ENCODE measurements at regions not wholly inside any gene's neighbourhood (a gene's known extent, or its start where the extent isn't known, plus 50 kb on each side); places are given as distances from the start of the nearest gene placed in this dataset.

DNA sequence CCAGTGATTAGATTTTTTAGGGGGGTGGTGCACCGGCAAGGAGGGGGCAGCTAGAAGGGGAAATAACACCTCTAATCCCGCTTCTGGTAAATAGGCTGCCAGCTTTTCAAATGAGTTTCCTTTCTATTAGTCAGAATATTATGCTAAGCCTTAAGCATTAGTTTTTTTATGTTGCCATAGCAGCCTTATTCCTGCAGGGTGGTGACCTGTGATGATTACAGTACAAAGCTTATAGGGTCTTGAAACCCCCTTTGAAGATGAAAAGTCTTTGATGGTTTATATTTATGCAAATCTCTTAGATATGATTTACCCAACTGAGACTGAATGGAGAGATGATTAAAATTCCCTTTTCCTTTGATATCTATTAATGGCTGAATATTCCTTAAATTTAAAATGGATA is 109.8 kb downstream of the ZIC5 start:
- H3K23me2 ChIP-seq (ENCODE audit: low read depth, low read length) = no peaks in the 10 kb centered on the region
- no peaks in the 10 kb centered on the region for H3K27me3 ChIP-seq (replicated peaks in 1 of 4; ENCODE audit: control insufficient read depth in 3 of 4, extremely low read depth in 1 of 4, insufficient read depth in 3 of 4, low read length in 3 of 4)
- no peak overlapping the region for H2AK5ac ChIP-seq (ENCODE audit: low read depth, low read length)
- no peak overlapping the region for H2BK20ac ChIP-seq (ENCODE audit: low read length)
- no peaks in the 10 kb centered on the region for H4K20me1 ChIP-seq (replicated peaks in 1 of 2; ENCODE audit: control insufficient read depth in 1 of 2, insufficient read depth in 2 of 2, low read length in 2 of 2)
- H4K91ac ChIP-seq (replicated peaks; ENCODE audit: insufficient read length, low read length) = no peak overlapping the region
- H2BK5ac ChIP-seq (ENCODE audit: low read depth, low read length) = no peak overlapping the region
- no peak overlapping the region for H2BK15ac ChIP-seq (ENCODE audit: low read length)
- no peak overlapping the region for H4K8ac ChIP-seq (ENCODE audit: extremely low read depth, insufficient read depth, low read length)
- H3K14ac ChIP-seq (ENCODE audit: insufficient read length) = no peak overlapping the region
- no peaks in the 10 kb centered on the region for H3K79me2 ChIP-seq (ENCODE audit: control insufficient read depth in 1 of 2, insufficient read depth in 2 of 2, low read length in 2 of 2)
- no peak overlapping the region for H3K4ac ChIP-seq (replicated peaks; ENCODE audit: insufficient read length, low read depth, low read length)
- 87% methylated on average over 2 of the region's 2 CpGs; no CpG with 5 or more reads in 1 of the 2 experiments for WGBS, 2 experiments (ENCODE audit: extremely low coverage in 1 of 2, insufficient coverage in 1 of 2, insufficient read length in 1 of 2, insufficient replicate concordance in 2 of 2, low coverage in 1 of 2, low lambda C conversion rate in 2 of 2, missing lambda C conversion rate in 1 of 2)
- ChIA-PET CTCF (ENCODE audit: partially characterized antibody) (interaction anchor here (0.7 to 1.5 kb wide), 6 partner anchors 22 to 105 kb away, joined by 3 to 7 read pairs (median 3); no protein-coding TSS in a partner anchor), POLR2A (ENCODE audit: partially characterized antibody) (no interaction called here)
- H2AFZ ChIP-seq (ENCODE audit: low read length) = no peak overlapping the region
- H3K79me1 ChIP-seq (ENCODE audit: low read depth, low read length) = no peaks in the 10 kb centered on the region
- no peak overlapping the region for H3K27ac ChIP-seq (ENCODE audit: low read depth, low read length)
- TF ChIP-seq NANOG (IDR thresholded peaks at IDR 0.05; ENCODE audit: insufficient read depth, low read depth, low read length, poor library complexity, severe bottlenecking) (no peak), GTF2F1 (IDR thresholded peaks at IDR 0.05; ENCODE audit: borderline replicate concordance, low read depth, low read length) (no peak), SIRT6 (IDR thresholded peaks at IDR 0.05; ENCODE audit: low read length) (no peak), TBP (IDR thresholded peaks at IDR 0.05; ENCODE audit: low read depth, low read length) (no peak), ZNF274 (IDR thresholded peaks at IDR 0.05; ENCODE audit: borderline replicate concordance, extremely low read depth, low read length) (no peak), PHF8 (conservative IDR thresholded peaks at IDR 0.05; ENCODE audit: low read depth, low read length) (no peak), YY1 (IDR thresholded peaks at IDR 0.05; ENCODE audit: low read depth, low read length) (no peak), SP1 (IDR thresholded peaks at IDR 0.05; ENCODE audit: low read depth, low read length) (no peak), JUND (IDR thresholded peaks at IDR 0.05; ENCODE audit: low read length) (no peak), BACH1 (IDR thresholded peaks at IDR 0.05; ENCODE audit: low read length) (no peak), KDM4A (IDR thresholded peaks at IDR 0.05; ENCODE audit: low read depth, low read length, severe bottlenecking) (no peak)
- TF ChIP-seq, protein P1, sequence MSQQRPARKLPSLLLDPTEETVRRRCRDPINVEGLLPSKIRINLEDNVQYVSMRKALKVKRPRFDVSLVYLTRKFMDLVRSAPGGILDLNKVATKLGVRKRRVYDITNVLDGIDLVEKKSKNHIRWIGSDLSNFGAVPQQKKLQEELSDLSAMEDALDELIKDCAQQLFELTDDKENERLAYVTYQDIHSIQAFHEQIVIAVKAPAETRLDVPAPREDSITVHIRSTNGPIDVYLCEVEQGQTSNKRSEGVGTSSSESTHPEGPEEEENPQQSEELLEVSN (IDR thresholded peaks at IDR 0.05) = no peak
- no peak for DNase-seq (ENCODE audit: low read depth in 1 of 2, low spot score in 2 of 2)
- no peak overlapping the region for H3K18ac ChIP-seq (ENCODE audit: extremely low read depth, low read length)
- no peaks in the 10 kb centered on the region for H3K9me3 ChIP-seq (ENCODE audit: insufficient read depth in 2 of 2, low read depth in 1 of 2, low read length in 1 of 2)
- no peak overlapping the region for H3K56ac ChIP-seq (replicated peaks; ENCODE audit: insufficient read length, low read depth, low read length)
- no peak overlapping the region for H4K5ac ChIP-seq (ENCODE audit: insufficient read length, low read depth, low read length)
- H2BK120ac ChIP-seq (replicated peaks; ENCODE audit: low read depth, low read length) = no peak overlapping the region
- no peak overlapping the region for H3K4me2 ChIP-seq (ENCODE audit: insufficient read depth in 1 of 2, low read depth in 2 of 2, low read length in 2 of 2)
- H3K4me1 ChIP-seq (replicated peaks in 1 of 4; ENCODE audit: control insufficient read depth in 3 of 4, insufficient read depth in 4 of 4, low read length in 3 of 4) = peaks cover 2 to 25% (median 19%) of the 10 kb centered on the region in 4 experiments
- H3K9ac ChIP-seq (replicated peaks in 1 of 4; ENCODE audit: extremely low read depth in 1 of 4, low read depth in 3 of 4, low read length in 3 of 4) = no peak overlapping the region
- H3K23ac ChIP-seq (ENCODE audit: insufficient read length) = no peak overlapping the region
- H3K36me3 ChIP-seq (ENCODE audit: control insufficient read depth in 2 of 4, insufficient read depth in 4 of 4, low read length in 3 of 4) = no peaks in the 10 kb centered on the region
- no peak overlapping the region for H3K4me3 ChIP-seq (ENCODE audit: extremely low read depth in 1 of 4, insufficient read depth in 2 of 4, low read depth in 3 of 4, low read length in 4 of 4)
- no peak overlapping the region for H2BK12ac ChIP-seq (ENCODE audit: low read depth, low read length)
- FAIRE-seq = no peak

Measured in H1 (cell line).